MCF 10A (cell line): ENCODE measurements at regions not wholly inside any gene's neighbourhood (a gene's known extent, or its start where the extent isn't known, plus 50 kb on each side); places are given as distances from the start of the nearest gene placed in this dataset.

Source experiments
- BruUV-seq: library from RNA; stranded (reverse); fragments of 400-500 nt; replicated peaks from 2 replicates; lab custom pipeline; 2021; lab: Mats Ljungman, UMichigan
- CTCF ChIA-PET: fragments of 300-600 bp; sonication (Branson Sonifier 250); formaldehyde crosslinking; extraction: SDS; loops from one replicate; lab custom pipeline; 2021; ENCODE audit warnings: antibody characterized with exemption, inconsistent platforms; lab: Yijun Ruan, JAX
- POLR2A ChIA-PET: fragments of 300-600, 350-650 bp; sonication (Branson Sonifier 250); formaldehyde crosslinking; extraction: SDS; loops from one replicate; lab custom pipeline; 2020; ENCODE audit warnings: antibody characterized with exemption, inconsistent platforms; lab: Yijun Ruan, JAX
- DNase-seq: peaks from one replicate; pipeline ENCODE4 v3.0.0-alpha.2; 2018; ENCODE audit not compliant: unreplicated experiment
- H3K27ac Mint-ChIP-seq: one replicate; pipeline ENCODE4 v1.8.0; 2022; ENCODE audit warnings: mild to moderate bottlenecking, low read depth, mixed read lengths; ENCODE audit not compliant: unreplicated experiment
- H3K27me3 Mint-ChIP-seq: one replicate; pipeline ENCODE4 v1.8.0; 2022; ENCODE audit warnings: mixed read lengths; ENCODE audit not compliant: insufficient read depth, unreplicated experiment
- H3K36me3 Mint-ChIP-seq: one replicate; pipeline ENCODE4 v1.8.0; 2022; ENCODE audit warnings: mild to moderate bottlenecking, moderate library complexity, mixed read lengths; ENCODE audit not compliant: insufficient read depth, unreplicated experiment
- H3K4me1 Mint-ChIP-seq: one replicate; pipeline ENCODE4 v1.8.0; 2022; ENCODE audit warnings: mixed read lengths; ENCODE audit not compliant: insufficient read depth, unreplicated experiment
- H3K4me3 Mint-ChIP-seq: one replicate; pipeline ENCODE4 v1.8.0; 2022; ENCODE audit warnings: mild to moderate bottlenecking, moderate library complexity, mixed read lengths; ENCODE audit not compliant: unreplicated experiment
- H3K9me3 Mint-ChIP-seq: one replicate; pipeline ENCODE4 v1.8.0; 2022; ENCODE audit warnings: mixed read lengths; ENCODE audit not compliant: unreplicated experiment
- CTCF ChIP-seq: fragments of 200-600 bp; IDR thresholded peaks from one replicate; pipeline ENCODE4 v1.8.0; 2022; ENCODE audit warnings: antibody characterized with exemption, mild to moderate bottlenecking; ENCODE audit not compliant: unreplicated experiment
- intact Hi-C: fragments of 100-400 bp; cut with micrococcal nuclease; formaldehyde crosslinking; loops from 2 replicates; pipeline ENCODE4 v1.14.1; 2022

DNA sequence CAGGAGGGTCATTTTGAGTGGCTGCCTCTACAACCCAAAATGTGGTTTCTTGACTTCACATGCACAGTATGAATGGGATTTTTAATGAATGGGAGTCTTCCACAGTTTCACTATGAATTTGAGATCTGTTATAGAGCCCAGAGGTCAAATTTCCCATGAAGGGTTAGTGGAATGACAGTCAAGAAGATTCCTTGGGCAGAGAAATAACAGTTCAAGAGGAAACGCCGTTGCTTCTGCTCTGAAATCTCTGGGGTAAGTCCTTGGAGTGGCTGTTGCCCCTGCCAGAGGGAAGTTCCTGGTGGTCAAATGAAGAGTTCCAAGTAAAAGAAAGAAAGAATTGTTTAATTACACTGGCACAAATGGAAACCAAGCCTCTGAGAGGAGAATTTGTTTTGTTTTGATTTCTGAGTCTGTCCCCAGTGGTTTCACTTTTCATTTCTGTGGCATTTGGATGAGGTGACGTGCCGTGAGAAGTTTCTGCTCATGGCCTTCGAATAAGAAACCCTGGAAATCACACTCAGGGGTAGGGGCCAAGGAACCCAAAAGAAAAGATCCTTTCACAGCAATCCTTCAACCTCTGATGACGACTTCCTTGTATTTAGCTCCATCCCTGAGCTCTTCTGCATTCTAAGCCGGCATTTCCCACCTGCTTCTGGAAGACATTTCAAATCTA is 77.5 kb upstream of the IL12A start:
- H3K27ac Mint-ChIP-seq, result no peak overlapping the region
- H3K9me3 Mint-ChIP-seq, result no peaks in the 10 kb centered on the region
- ChIA-PET POLR2A (interaction anchor here (0.7 kb wide), 1 partner anchor 937 kb away, joined by 4 read pairs; no protein-coding TSS in a partner anchor), CTCF (interaction anchor here (0.7 to 1.2 kb wide), 2 partner anchors 95 to 993 kb away, joined by 3 read pairs; no protein-coding TSS in a partner anchor)
- no peaks in the 10 kb centered on the region for H3K27me3 Mint-ChIP-seq
- intact Hi-C loops, result no loop called here
- H3K4me3 Mint-ChIP-seq, result no peak overlapping the region
- H3K4me1 Mint-ChIP-seq, result no peaks in the 10 kb centered on the region
- BruUV-seq, result no TSS peak
- no peak for TF ChIP-seq CTCF
- DNase-seq, result no peak
- no peaks in the 10 kb centered on the region for H3K36me3 Mint-ChIP-seq

GRCh38 chr3:159911664-159912037 is 77.0 kb upstream of the IL12A start:
- intact Hi-C loops, result no loop called here
- H3K27ac Mint-ChIP-seq, result no peak overlapping the region
- CTCF ChIA-PET, result interaction anchor here (0.9 to 1.2 kb wide), 2 partner anchors 27 to 94 kb away, joined by 3 to 5 read pairs; no protein-coding TSS in a partner anchor

DNA sequence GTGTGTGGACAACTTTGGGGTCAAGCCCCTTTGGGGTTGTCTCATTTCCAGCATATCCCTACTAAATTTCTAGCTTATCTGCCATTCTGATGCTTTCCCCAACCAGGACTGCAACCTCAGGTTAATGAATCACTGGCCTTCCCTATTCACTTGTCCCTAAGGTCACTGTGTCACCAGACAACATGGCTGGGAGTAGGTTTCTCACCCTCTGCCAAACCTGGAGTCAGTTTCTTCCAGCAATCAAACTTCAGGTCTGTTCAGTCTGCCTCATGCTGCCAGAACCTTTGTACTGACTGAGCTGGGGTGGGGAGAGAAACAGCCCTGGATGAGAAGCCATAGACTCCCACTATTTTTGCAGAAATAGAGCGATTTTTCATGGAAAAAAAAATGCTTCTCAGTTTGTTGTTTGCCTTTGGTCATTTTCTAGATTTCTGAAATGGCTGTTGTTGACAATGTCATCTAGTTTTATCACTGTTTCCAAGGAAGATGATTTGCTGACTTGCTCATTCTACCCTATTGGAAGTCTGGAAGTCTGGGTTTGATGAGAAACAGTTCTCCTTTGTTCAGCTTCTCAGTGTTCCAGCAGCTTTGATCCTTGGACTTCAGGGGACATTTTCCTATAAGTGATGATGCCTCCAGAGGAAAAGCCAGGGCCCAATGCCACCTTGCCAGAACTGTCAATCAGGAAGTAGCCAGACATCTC is 74.8 kb upstream of the IL12A start:
- Mint-ChIP-seq H3K9me3 (no peaks in the 10 kb centered on the region), H3K36me3 (no peaks in the 10 kb centered on the region), H3K4me3 (no peak overlapping the region), H3K27me3 (no peaks in the 10 kb centered on the region), H3K27ac (no peak overlapping the region), H3K4me1 (no peaks in the 10 kb centered on the region)
- TF ChIP-seq CTCF, result no peak
- ChIA-PET POLR2A (interaction anchor here (0.7 kb wide), 1 partner anchor 77 kb away, joined by 3 read pairs; no protein-coding TSS in a partner anchor), CTCF (interaction anchor here (0.7 to 1.9 kb wide), 6 partner anchors 9 to 91 kb away, joined by 3 to 5 read pairs (median 4); no protein-coding TSS in a partner anchor)
- intact Hi-C loops, result no loop called here
- no peak for DNase-seq
- no TSS peak for BruUV-seq

More at GRCh38 chr3:159911664-159912037, 77.0 kb upstream of the IL12A start:
- no peak for DNase-seq
- Mint-ChIP-seq H3K27me3 (no peaks in the 10 kb centered on the region), H3K9me3 (no peaks in the 10 kb centered on the region), H3K36me3 (no peaks in the 10 kb centered on the region), H3K4me1 (no peaks in the 10 kb centered on the region), H3K4me3 (no peak overlapping the region)
- POLR2A ChIA-PET, result no interaction called here
- no TSS peak for BruUV-seq
- TF ChIP-seq CTCF, result no peak

- intact Hi-C loops, result no loop called here
- Mint-ChIP-seq H3K4me1 (no peaks in the 10 kb centered on the region), H3K9me3 (no peaks in the 10 kb centered on the region), H3K36me3 (no peaks in the 10 kb centered on the region), H3K27ac (no peak overlapping the region), H3K27me3 (no peaks in the 10 kb centered on the region), H3K4me3 (no peak overlapping the region)
- CTCF ChIA-PET, result interaction anchor here (0.7 to 1.9 kb wide), 5 partner anchors 9 to 91 kb away, joined by 3 to 5 read pairs (median 3); no protein-coding TSS in a partner anchor
- no peak for DNase-seq
- no peak for TF ChIP-seq CTCF
- POLR2A ChIA-PET, result interaction anchor here (0.7 kb wide), 1 partner anchor 77 kb away, joined by 3 read pairs; no protein-coding TSS in a partner anchor
- BruUV-seq, result no TSS peak
These were observed 74.2 kb upstream of the IL12A start for GRCh38 chr3:159914426-159914825.
